ENCODE measurements at regions not wholly inside any gene's neighbourhood (a gene's known extent, or its start where the extent isn't known, plus 50 kb on each side); places are given as distances from the start of the nearest gene placed in this dataset.

GRCh38 chr5:19125956-19126713 is 861.9 kb downstream of the CDH18 start:
- no peak for TF ChIP-seq CTCF (IDR thresholded peaks at IDR 0.05)
- no peak for TF ChIP-seq POLR2A (IDR thresholded peaks at IDR 0.05)

Measured in Peyer's patch (tissue), 4 donors.